ENCODE measurements at regions not wholly inside any gene's neighbourhood (a gene's known extent, or its start where the extent isn't known, plus 50 kb on each side); places are given as distances from the start of the nearest gene placed in this dataset.
"Not testable (repeated sequence)": the region's sequence is repeated elsewhere in the genome, so short reads cannot be mapped to it uniquely, and the experiment has no call there.

DNA sequence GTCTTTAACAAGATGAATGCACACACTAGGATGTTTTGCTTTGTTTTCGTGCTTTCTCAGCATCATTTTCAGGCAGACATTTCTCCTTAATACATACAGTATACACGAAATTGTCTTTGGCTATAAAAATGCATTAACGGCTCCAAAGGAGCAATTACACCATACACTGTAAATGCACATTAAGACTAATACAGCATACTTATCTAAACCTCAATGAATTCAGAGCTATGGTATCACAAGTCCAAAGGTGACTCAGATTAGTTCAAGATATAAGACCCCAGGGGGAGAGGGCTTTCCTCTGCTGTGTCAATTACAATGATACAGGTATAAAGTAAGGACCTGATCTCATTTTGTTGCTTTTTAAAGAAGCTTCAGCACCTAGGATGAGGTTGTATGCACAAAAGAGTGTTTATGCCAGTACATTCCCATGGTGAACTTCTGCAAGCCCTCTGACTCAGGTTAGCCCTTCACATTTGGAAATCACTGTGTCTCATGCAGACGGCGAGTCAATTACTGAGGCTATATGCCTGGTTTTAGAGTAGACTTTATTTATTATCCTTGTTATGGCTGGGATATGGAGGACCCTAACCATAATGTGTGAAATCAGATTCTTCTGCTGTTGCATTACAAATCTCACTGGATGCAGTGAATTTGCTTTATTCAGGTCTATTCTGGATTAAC is 233.3 kb downstream of the ZNF608 start:
- no peak for DNase-seq (ENCODE audit: low read depth in 2 of 2)

DNA sequence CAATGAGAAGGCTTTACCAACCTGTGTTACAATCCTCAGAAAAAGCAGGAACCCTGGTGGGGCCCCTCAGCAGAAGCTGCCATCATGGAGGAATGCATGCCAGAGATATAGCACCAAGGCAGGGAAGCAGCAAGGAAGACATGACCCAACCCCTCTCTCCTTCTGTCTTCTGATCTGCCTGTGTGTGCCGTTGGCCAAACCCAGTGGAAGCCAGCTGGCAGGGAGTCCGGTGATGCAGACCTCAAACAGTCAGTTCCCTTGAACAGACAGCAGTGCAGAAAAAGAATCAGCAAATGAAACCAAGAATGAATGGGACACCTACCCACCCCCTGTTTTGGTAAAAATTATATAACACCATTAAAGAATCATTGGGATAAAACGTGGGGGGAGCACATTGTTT is 234.2 kb downstream of the ZNF608 start:
- no peak for DNase-seq (ENCODE audit: low read depth in 2 of 2)

DNA sequence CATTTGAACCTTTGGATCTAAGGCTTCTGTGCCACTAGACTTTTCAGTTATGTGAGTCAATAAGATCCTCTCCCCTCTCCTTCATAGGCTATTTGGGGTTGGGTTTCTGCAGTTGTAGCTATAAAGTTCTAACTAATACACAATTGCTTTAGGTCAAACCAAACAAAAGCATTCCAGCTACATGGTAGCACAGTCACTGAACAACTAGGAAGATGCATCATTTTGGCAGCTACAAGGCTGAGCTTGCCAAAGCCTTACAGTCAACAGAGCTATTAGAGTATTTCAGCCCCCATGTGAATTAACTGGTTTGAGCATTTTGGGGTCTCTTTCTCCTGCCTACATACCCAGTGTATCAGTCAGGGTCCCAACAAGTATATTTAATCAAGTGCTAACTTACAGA is 234.6 kb downstream of the ZNF608 start:
- no peak for DNase-seq (ENCODE audit: low read depth in 2 of 2)

DNA sequence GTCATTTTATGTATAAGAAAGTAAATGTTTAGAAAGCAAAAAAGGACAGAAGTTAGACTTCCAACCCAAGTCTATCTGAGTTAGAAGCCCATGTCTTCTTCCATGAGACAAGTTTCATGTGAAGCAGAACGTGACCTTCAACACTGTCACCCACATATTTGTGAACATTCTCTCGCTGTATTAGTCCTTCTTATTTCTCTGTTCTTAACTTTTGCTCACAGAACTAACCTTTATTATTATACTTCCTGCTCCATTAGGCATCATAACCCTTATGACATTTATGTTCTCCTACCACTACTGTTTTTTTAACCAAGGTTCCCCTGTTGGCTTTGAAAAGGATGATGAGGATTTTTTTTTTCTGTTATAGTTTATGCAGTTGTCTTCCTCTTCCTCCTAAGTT is 238.8 kb downstream of the ZNF608 start:
- no peak for DNase-seq (ENCODE audit: low read depth in 2 of 2)

DNA sequence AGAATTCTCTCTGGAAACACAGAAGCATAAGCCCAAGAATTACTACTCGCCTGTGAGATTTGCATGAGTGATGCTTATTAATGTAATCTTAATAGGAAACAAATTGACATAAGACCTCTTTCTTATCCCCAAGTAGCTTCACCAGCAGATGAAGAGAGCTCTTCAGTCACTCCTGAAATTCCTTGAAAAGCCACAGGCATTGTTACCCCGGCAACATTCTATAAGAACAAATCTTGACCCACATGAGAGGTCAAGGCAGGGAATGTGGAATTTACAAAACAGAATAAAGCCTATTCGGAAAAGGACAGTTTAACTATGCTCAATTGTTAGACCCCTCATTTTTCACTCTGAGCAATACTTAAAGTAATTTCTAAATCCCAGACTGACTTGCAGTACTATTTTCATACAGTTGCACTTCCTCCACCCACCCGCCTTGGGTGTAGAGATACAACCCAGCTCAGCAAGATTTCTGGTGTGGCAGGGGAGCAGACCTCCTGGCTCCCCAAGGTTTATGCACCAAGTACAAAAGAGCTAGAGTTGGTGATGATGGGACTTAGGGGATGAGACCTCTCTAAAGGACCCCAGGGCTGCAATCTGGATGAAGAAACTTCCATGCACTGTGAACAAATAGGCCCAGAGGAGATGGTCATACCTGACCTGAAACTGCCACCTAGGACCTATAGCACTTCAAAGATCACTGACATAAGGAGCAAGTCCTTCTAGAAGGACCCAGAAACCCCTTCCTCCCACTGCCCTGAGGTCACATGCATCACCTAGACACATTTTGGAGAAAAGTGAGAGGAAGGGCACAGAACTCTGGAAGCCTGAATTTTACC is 242.1 kb downstream of the ZNF608 start:
- DNase-seq (ENCODE audit: low read depth in 2 of 2), result no peak

DNA sequence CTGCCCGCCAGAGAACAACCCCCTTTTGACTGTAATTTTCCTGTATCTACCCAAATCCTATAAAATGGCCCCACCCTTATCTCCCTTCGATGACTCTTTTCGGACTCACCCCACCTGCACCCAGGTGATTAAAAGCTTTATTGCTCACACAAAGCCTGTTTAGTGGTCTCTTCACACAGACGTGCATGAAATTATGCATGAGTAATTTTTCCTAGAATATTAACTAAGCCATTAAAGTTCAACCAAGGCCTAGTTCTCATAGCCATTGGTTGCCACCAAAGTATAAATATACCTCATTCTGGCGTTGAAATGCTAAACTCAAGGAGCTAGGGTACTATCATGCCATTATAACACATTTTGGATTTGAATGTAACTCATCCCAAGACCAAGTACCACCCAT is 243.9 kb downstream of the ZNF608 start:
- no peak for DNase-seq (ENCODE audit: low read depth in 2 of 2)

DNA sequence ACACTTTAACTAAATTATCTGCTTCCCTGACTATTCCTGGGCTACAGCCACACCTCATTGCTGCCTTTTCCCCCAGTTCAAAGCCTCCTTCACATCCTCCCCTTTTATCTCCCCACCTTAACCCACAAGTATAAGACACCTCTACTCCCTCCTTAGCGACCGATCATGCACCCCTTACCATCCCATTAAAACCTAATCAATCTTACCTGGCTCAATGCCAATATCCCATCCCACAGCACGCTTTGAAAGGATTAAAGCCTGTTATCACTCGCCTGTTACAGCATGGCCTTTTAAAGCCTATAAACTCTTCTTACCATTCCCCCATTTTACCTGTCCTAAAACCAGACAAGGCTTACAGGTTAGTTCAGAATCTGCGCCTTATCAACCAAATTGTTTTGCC is 246.6 kb downstream of the ZNF608 start:
- not testable (repeated sequence) for DNase-seq (ENCODE audit: low read depth in 2 of 2)

DNA sequence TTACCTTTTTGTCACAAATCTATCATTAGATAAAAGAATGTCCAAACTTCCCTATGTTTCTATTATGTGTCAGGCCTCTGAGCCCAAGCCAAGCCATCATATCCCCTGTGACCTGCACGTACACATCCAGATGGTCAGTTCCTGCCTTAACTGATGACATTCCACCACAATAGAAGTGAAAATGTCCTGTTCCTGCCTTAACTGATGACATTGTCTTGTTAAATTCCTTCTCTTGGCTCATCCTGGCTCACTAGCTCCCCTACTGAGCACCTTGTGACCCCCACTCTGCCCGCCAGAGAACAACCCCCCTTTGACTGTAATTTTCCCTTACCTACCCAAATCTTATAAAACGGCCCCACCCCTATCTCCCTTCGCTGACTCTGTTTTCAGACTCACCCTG is 249.5 kb downstream of the ZNF608 start:
- not testable (repeated sequence) for DNase-seq (ENCODE audit: low read depth in 2 of 2)

DNA sequence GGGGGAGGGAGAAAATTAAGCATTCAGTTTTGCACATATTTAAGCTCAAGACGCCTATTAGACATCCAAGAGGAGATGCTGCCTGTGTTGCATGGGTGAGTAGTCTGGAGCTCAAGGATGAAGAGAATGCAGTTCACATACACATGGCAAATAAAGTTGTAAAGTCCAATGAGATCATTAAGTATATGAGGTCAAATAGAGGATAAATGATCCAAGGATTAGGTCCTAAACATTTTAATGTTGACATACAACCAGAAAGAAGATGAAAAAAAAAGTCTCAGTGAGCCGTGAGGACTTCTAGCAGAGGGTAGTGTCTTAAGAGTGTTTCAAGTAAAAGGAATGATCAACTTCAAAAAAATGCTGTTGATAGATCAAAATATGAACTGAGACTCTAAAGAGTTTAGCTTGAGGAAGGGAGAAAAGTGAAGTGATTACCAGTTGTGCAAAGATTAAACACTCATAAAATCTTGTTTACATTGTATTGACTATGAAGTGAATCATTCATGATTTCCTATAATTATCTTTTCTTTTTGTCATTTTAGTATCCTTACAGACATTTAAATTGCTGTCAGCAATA is 251.8 kb downstream of the ZNF608 start:
- no peak for DNase-seq (ENCODE audit: low read depth in 2 of 2)

DNA sequence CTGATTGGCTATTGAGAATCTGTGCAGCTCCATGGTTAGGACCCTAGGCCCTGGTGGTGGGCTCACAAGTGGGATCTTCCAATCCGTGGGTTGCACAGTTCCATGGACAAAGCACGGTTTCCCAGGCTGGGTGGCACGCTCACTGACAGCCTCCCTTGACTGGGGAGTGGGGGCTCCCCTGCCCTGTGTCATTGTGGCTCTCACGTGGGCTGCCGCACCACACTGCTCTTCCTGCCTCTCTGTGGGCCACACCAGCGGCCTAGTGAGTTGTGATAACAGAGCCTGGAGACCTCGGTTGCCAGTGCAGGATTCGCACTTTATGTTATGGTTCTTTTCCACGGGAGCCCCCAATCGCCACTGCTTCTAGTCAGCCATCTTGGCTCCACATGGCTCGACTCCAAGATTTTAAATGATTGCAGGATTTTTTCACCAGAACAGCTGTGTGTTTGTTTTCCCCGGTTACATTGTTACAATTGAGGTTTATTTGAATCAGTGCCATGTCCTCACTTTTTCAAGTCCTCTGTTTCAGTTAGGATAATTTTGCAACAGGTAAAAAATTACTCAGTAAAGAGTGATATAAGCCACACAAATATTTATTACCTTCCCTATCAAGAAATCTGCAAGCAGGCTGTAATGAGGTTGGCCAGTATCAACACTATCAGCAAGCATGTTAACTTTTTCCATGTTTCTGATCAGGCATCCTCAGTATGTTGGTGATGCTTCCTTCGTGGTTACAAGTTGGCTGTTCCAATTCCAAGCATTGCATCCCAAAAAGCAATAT is 253.8 kb downstream of the ZNF608 start:
- DNase-seq (ENCODE audit: low read depth in 2 of 2), result no peak

DNA sequence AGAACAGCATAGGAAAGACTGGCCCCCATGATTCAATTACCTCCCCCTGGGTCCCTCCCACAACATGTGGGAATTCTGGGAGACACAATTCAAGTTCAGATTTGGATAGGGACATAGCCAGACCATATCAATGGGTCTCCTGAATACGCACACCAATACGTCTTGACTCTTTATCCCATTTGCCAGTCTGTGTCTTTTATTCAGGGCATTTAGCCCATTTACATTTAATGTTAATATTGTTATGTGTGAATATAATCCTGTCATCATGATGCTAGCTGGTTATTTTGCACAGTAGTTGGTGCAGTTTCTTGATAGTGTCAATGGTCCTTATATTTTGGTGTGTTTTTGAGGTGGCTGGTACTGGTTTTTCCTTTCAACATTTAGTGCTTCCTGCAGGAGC is 256.1 kb downstream of the ZNF608 start:
- DNase-seq (ENCODE audit: low read depth in 2 of 2), result not testable (repeated sequence)

DNA sequence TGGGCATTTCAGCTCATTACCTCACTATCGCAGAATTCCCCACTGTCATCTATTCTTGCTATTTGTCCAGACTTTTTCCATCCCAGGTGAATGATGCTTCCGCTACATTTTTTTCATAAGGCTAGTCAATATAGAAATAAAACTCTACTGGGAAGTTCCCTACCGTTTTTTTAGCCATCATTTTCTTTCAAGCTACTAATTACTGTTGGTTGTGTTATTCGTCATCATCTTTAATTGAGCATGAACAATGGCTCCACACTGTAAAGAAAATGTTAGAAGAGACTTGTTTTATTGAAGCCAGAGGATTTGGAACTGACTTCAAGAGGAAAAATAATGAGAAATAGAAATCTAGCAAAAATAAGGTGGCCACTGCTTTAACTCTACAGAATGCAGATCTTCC is 265.0 kb downstream of the ZNF608 start:
- DNase-seq (ENCODE audit: low read depth in 2 of 2), result no peak

DNA sequence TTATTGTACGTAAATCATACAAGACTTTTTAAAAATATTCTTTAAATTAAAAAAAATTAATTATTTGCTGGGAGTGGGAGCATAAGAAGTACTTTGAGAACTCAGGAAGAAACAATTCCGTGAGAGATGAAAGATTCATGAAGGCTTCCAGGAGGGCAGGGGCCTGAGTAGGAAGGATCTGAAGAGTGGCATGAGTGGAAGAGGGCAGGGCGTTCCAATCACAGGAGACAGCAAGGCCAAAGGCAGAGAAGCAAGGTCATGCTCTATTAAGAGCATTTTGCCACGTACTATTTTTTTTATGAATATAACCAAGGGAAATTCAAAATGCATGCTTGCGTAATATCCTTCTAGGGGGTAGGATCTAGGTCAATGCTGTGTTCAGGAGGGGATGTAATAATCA is 265.5 kb downstream of the ZNF608 start:
- no peak for DNase-seq (ENCODE audit: low read depth in 2 of 2)

DNA sequence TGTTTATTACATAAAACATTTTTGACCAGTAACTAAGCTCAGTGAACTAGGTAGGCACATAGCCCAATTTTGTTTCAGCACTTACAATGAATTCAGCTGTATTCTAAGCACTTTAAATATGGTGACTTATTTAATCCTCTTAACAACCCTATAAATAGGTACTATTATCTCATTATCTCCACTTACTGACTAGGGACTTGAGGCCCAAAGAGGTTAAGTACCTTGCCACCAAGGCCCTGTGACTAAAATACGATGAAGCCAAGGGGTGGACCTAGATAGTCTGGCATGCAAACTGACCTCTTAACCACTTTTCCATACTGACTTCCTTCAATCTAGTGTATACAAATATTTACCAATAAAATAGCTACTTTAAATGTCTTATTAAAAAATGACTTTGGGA is 266.4 kb downstream of the ZNF608 start:
- no peak for DNase-seq (ENCODE audit: low read depth in 2 of 2)

DNA sequence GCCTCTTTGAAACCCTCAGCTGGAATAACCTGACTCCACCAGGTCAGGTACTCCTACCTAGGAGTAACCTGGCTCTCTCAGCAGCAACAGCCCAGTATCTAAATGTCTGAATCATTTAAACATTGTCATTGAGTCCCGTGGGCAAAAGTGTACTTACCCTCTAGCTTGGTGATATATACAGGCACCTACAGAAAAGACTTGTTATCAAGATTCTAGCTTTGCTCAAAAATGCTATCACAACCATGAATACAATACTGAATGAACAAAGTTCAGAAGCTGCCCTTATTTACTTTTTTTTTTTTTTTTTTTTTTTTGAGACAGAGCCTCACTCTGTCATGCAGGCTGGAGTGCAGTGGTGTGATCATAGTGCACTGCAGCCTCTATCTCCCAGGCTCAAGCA is 268.2 kb downstream of the ZNF608 start:
- no peak for DNase-seq (ENCODE audit: low read depth in 2 of 2)

DNA sequence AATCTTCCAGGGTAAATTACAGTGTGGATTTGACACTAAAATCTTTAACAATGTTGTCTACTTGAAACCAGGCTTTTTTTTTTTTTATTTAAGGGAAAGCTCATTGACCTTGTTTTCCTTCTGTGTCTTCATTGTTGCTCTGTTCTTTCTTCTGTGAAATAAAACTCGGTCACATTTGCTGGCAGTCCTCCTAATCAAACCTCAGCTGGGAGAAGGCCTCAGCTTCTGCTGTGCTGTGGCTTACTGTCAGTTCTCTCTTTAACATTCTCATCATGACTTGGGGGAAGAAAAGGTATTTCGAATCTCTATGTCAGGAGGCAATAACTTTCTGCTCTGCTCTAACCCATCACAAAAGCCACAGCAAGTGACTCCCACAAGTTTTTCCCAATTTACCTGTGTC is 268.9 kb downstream of the ZNF608 start:
- DNase-seq (ENCODE audit: low read depth in 2 of 2), result no peak

DNA sequence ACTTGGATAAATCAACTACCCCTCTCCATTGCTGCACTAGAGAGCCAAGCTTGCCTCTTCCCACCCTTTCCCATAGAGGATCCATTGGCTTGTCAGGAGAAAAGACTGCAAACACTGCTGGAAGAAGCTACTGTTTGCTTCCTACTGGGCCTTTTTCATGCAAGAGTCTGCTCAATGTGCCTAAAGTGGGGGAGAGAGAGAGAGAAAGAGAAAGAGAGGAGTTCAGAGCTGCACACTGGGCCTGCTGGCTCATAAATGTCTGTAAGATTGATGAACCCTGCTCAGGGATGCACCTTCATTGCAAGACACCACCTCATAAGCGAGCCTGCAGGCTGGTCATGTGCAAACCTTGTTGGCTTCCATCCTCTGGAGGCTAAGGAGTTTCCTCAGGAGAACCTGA is 269.4 kb downstream of the ZNF608 start:
- no peak for DNase-seq (ENCODE audit: low read depth in 2 of 2)

DNA sequence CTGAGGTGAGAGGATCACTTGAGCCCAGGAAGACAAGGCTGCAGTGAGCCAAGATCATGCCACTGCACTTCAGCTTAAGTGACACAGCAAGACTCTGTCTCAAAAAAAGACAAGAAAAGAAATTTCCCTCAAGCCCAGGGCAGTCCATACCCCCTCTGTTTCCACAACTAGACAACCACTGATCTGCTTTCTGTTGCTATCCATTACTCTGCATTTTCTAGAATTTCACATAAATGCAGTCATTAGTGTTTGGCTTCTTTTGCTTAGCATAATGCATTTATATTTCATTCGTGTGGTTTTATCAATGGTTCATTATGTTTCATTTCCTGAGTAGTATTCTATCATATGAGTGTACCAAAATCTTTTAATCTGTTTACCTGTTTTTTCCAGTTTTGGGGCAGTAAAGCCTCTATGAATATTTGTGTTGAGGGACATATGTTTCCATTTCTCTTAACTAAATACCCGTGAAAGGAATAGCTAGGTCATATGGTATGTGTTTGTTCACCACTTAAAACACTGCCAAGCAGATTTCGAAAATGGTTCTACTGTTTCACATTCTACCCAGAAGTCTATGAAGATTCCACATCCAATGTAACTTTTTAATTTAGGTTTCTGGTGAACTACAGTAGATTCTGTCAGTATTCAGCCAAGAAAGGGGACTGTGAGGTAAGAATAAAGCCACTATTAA is 271.8 kb downstream of the ZNF608 start:
- no peak for DNase-seq (ENCODE audit: low read depth in 2 of 2)

DNA sequence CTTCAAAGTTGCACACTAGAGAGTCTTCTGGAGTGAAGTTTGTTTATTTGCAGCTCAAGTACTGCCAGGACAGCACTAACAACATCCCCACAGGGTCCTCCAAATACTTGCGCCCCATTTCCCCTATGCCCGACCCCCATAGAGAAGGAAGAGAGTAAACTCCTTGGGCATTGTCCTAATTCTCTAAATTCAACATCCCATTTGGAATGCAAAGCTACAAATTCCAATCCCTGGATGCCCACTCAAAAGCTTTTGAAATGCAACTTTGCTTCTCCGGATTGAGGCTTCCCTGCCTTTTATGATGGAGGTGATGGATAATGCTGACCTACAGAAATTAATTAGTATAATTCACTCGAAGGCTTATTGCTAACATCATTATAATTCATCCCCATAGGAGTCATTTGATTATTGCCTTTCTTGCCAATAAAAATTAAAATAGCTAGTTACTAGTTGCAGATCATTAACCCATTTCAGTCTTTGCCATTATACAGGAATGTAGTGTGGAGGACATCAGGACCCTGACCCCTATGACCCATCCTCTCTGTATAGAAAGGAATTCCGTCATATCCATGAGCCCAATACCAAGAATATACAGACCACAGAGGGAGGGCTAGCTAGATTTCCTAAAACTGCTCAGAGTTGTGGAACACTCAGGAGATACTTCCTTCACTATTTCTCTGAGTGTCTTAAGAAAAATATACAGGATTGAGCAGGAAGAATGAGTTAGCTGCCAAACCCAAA is 277.6 kb downstream of the ZNF608 start:
- no peak for DNase-seq (ENCODE audit: low read depth in 2 of 2)

DNA sequence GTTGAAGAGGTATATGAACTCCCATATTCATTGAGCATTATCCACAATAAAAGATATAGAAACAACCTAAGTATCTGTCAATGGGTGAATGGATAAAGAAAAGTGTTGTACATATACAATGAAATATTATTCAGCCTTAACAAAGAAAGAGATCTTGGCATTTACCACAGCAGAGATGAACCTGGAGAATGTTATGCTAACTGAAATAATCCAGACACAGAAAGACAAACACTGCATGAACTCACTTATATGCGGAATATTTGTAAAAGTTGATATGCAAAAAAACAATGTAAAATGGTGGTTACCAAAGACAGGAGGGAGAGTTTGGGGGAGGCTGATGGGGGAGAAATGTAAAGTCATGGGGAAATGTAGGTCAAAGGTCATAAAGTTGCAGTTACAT is 278.7 kb downstream of the ZNF608 start:
- DNase-seq (ENCODE audit: low read depth in 2 of 2), result no peak

DNA sequence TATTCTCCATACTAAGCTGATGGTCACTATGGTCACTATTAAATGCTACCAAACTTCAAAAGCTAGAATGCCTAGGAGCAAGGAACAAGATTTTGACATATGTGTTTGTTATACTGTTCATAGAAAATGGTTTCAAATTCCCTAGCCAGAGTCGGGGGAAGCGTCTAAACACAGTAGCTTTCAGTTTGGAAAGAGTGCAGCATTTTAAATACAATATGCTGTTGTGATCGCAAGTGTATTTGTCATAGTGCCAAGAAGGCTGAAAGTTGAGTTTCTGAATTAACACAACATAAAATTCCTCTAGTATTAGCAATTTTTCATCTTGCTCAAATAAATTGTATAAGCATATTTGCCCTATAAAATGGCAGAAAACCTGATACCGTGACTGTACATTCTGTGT is 280.4 kb downstream of the ZNF608 start:
- DNase-seq (ENCODE audit: low read depth in 2 of 2), result no peak

All from stimulated activated CD8-positive, alpha-beta memory T cell treated with anti-CD3 and anti-CD28 coated beads, Interleukin-2, amount 100 ng/mL, for 48 hours (primary cell).